ENCODE measurements at regions not wholly inside any gene's neighbourhood (a gene's known extent, or its start where the extent isn't known, plus 50 kb on each side); places are given as distances from the start of the nearest gene placed in this dataset.
A peak's percentile ranks its signal among the peaks of the same experiment; 100 is the strongest.
"Not testable (repeated sequence)": the region's sequence is repeated elsewhere in the genome, so short reads cannot be mapped to it uniquely, and the experiment has no call there.

GRCh38 chr5:135740475-135740874 lies 94.0 kb upstream of the SLC25A48 start:
- Mint-ChIP-seq H3K27ac (ENCODE audit: unreplicated experiment) (no peak overlapping the region), H3K4me1 (ENCODE audit: low read depth) (peaks cover 28% of the 10 kb centered on the region), H3K36me3 (ENCODE audit: low read depth) (no peaks in the 10 kb centered on the region), H3K9me3 (ENCODE audit: low read depth) (peaks cover 2% of the 10 kb centered on the region), H3K27me3 (ENCODE audit: low read depth) (peaks cover 19% of the 10 kb centered on the region), H3K4me3 (ENCODE audit: unreplicated experiment) (no peak overlapping the region)
- TF ChIP-seq, protein P1, sequence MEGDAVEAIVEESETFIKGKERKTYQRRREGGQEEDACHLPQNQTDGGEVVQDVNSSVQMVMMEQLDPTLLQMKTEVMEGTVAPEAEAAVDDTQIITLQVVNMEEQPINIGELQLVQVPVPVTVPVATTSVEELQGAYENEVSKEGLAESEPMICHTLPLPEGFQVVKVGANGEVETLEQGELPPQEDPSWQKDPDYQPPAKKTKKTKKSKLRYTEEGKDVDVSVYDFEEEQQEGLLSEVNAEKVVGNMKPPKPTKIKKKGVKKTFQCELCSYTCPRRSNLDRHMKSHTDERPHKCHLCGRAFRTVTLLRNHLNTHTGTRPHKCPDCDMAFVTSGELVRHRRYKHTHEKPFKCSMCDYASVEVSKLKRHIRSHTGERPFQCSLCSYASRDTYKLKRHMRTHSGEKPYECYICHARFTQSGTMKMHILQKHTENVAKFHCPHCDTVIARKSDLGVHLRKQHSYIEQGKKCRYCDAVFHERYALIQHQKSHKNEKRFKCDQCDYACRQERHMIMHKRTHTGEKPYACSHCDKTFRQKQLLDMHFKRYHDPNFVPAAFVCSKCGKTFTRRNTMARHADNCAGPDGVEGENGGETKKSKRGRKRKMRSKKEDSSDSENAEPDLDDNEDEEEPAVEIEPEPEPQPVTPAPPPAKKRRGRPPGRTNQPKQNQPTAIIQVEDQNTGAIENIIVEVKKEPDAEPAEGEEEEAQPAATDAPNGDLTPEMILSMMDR (IDR thresholded peaks at IDR 0.05), result no peak
- no peak for DNase-seq (ENCODE audit: low spot score)

GRCh38 chr5:135739383-135739981 lies 95.0 kb upstream of the SLC25A48 start:
- Mint-ChIP-seq H3K36me3 (ENCODE audit: low read depth) (no peaks in the 10 kb centered on the region), H3K4me3 (ENCODE audit: unreplicated experiment) (no peak overlapping the region), H3K9me3 (ENCODE audit: low read depth) (no peaks in the 10 kb centered on the region), H3K4me1 (ENCODE audit: low read depth) (peaks cover 28% of the 10 kb centered on the region), H3K27me3 (ENCODE audit: low read depth) (peaks cover 19% of the 10 kb centered on the region), H3K27ac (ENCODE audit: unreplicated experiment) (peak overlapping the region; percentile 71)
- TF ChIP-seq, protein P1 (IDR thresholded peaks at IDR 0.05), result no peak
- no peak for DNase-seq (ENCODE audit: low spot score)

DNA sequence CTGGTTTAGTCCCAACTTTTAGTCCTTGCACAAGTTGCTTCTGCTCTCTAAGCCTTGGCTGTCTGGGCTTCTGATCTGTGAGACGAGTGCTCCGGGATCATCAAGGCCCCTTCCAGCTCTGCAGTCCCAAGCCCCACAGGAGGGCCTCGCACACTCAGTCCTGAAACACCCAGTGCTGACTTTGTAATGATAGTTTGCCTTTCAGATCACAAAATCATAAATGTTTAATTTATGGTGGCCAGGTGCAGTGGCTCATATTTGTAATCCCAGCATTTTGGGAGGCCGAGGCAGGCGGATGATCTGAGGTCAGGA lies 95.9 kb upstream of the SLC25A48 start:
- H3K4me1 Mint-ChIP-seq (ENCODE audit: low read depth), result peaks cover 20% of the 10 kb centered on the region
- H3K4me3 Mint-ChIP-seq (ENCODE audit: unreplicated experiment), result no peak overlapping the region
- DNase-seq (ENCODE audit: low spot score), result no peak
- no peaks in the 10 kb centered on the region for H3K9me3 Mint-ChIP-seq (ENCODE audit: low read depth)
- no peak overlapping the region for H3K27ac Mint-ChIP-seq (ENCODE audit: unreplicated experiment)
- peaks cover 19% of the 10 kb centered on the region for H3K27me3 Mint-ChIP-seq (ENCODE audit: low read depth)
- H3K36me3 Mint-ChIP-seq (ENCODE audit: low read depth), result no peaks in the 10 kb centered on the region
- TF ChIP-seq, protein P1 (IDR thresholded peaks at IDR 0.05), result no peak

GRCh38 chr5:135737701-135738563 lies 96.5 kb upstream of the SLC25A48 start:
- Mint-ChIP-seq H3K27me3 (ENCODE audit: low read depth) (peaks cover 19% of the 10 kb centered on the region), H3K4me3 (ENCODE audit: unreplicated experiment) (no peak overlapping the region), H3K4me1 (ENCODE audit: low read depth) (peaks cover 18% of the 10 kb centered on the region), H3K36me3 (ENCODE audit: low read depth) (no peaks in the 10 kb centered on the region), H3K9me3 (ENCODE audit: low read depth) (no peaks in the 10 kb centered on the region), H3K27ac (ENCODE audit: unreplicated experiment) (no peak overlapping the region)
- no peak for DNase-seq (ENCODE audit: low spot score)
- TF ChIP-seq, protein P1 (IDR thresholded peaks at IDR 0.05), result no peak

GRCh38 chr5:135736952-135737351 lies 97.5 kb upstream of the SLC25A48 start:
- H3K9me3 Mint-ChIP-seq (ENCODE audit: low read depth); H3K27ac Mint-ChIP-seq (ENCODE audit: unreplicated experiment); DNase-seq (ENCODE audit: low spot score); H3K36me3 Mint-ChIP-seq (ENCODE audit: low read depth); H3K4me3 Mint-ChIP-seq (ENCODE audit: unreplicated experiment): not testable (repeated sequence)
- peaks cover 19% of the 10 kb centered on the region for H3K27me3 Mint-ChIP-seq (ENCODE audit: low read depth)
- H3K4me1 Mint-ChIP-seq (ENCODE audit: low read depth), result peaks cover 18% of the 10 kb centered on the region

All from chondrocyte (in vitro differentiated cells).